ENCODE measurements at regions not wholly inside any gene's neighbourhood (a gene's known extent, or its start where the extent isn't known, plus 50 kb on each side); places are given as distances from the start of the nearest gene placed in this dataset.

DNA sequence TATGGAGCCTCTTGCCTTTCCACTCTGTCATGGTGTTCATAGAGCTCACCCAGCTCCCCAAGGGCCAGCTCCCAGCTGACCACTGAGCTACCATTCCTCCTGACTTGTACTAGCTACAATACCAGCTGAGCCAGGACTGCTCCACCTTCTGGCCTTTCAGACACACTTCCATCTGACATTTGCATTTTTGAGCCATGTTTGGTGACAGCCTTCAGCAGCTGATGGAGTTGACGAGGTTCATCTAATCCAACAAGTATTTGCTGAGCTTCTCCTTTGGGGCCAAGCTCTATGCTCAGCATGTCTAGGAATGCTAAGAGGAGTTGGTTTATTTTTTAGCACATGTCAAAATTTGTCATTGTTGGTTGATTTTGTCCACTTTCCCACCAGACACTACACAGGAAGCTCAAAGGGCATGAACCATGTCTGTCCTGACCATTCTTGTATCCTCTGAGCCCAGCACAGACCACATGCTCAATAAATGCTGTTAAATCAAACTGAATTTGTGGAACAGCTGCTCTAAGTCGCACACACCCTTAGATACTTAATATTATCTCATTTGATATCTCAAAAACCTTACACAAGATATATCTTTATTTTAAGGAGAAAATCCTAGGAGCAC lies 142.6 kb upstream of the PPARGC1A start:
- Histone ChIP-seq H3K9ac (ENCODE audit: low read depth, low read length) (no peak overlapping the region), H3K27me3 (ENCODE audit: insufficient read depth, low read length) (no peaks in the 10 kb centered on the region), H3K4me1 (ENCODE audit: insufficient read depth, low read length) (peaks cover 5% of the 10 kb centered on the region), H3K4me3 (ENCODE audit: low read length) (no peak overlapping the region), H3K27ac (ENCODE audit: low read length) (no peak overlapping the region), H3K36me3 (ENCODE audit: insufficient read depth, low read depth, low read length) (no peaks in the 10 kb centered on the region), H3K9me3 (ENCODE audit: insufficient read depth, low read depth, low read length) (no peaks in the 10 kb centered on the region)

DNA sequence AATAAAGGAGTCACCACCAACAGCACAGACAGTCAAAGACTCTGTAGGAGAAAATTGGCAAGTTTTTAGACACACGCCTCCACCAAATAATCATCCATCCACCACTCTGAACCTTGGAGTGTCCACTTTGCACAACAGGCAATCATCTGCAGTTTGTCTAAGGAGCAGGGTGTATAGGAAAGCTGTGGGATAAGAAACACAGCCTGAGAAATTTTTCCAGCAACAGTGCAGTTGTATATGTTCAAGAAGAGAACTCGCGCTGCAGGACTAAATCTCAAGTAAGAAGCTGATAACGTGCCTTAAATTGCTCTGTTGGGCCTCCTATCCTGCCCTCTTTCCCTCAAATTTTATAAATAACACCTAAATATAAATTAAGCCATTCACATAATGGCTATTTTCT lies 136.7 kb upstream of the PPARGC1A start:
- Histone ChIP-seq H3K4me3 (ENCODE audit: low read length) (no peak overlapping the region), H3K27me3 (ENCODE audit: insufficient read depth, low read length) (no peaks in the 10 kb centered on the region), H3K27ac (ENCODE audit: low read length) (no peak overlapping the region), H3K9me3 (ENCODE audit: insufficient read depth, low read depth, low read length) (no peaks in the 10 kb centered on the region), H3K36me3 (ENCODE audit: insufficient read depth, low read depth, low read length) (no peaks in the 10 kb centered on the region), H3K4me1 (ENCODE audit: insufficient read depth, low read length) (no peaks in the 10 kb centered on the region), H3K9ac (ENCODE audit: low read depth, low read length) (no peak overlapping the region)

GRCh38 chr4:24024605-24025004 lies 134.8 kb upstream of the PPARGC1A start:
- Histone ChIP-seq H3K4me3 (ENCODE audit: low read length) (no peak overlapping the region), H3K27ac (ENCODE audit: low read length) (no peak overlapping the region), H3K27me3 (ENCODE audit: insufficient read depth, low read length) (no peaks in the 10 kb centered on the region), H3K9ac (ENCODE audit: low read depth, low read length) (no peak overlapping the region), H3K36me3 (ENCODE audit: insufficient read depth, low read depth, low read length) (no peaks in the 10 kb centered on the region), H3K4me1 (ENCODE audit: insufficient read depth, low read length) (no peaks in the 10 kb centered on the region), H3K9me3 (ENCODE audit: insufficient read depth, low read depth, low read length) (no peaks in the 10 kb centered on the region)

- Histone ChIP-seq H3K9me3 (ENCODE audit: insufficient read depth, low read depth, low read length) (no peaks in the 10 kb centered on the region), H3K27me3 (ENCODE audit: insufficient read depth, low read length) (no peaks in the 10 kb centered on the region), H3K4me3 (ENCODE audit: low read length) (no peak overlapping the region), H3K9ac (ENCODE audit: low read depth, low read length) (no peak overlapping the region), H3K4me1 (ENCODE audit: insufficient read depth, low read length) (no peaks in the 10 kb centered on the region), H3K36me3 (ENCODE audit: insufficient read depth, low read depth, low read length) (no peaks in the 10 kb centered on the region), H3K27ac (ENCODE audit: low read length) (no peak overlapping the region)
These were observed 134.3 kb upstream of the PPARGC1A start for GRCh38 chr4:24024157-24024556.

GRCh38 chr4:24015782-24016181 lies 125.9 kb upstream of the PPARGC1A start:
- H3K27me3 ChIP-seq (ENCODE audit: insufficient read depth, low read length): no peaks in the 10 kb centered on the region
- H3K9ac ChIP-seq (ENCODE audit: low read depth, low read length): no peak overlapping the region
- H3K36me3 ChIP-seq (ENCODE audit: insufficient read depth, low read depth, low read length): no peaks in the 10 kb centered on the region
- H3K4me3 ChIP-seq (ENCODE audit: low read length): no peak overlapping the region
- H3K4me1 ChIP-seq (ENCODE audit: insufficient read depth, low read length): peaks cover 9% of the 10 kb centered on the region; the same call in 1 of the 2 replicates
- no peaks in the 10 kb centered on the region for H3K9me3 ChIP-seq (ENCODE audit: insufficient read depth, low read depth, low read length)
- H3K27ac ChIP-seq (ENCODE audit: low read length): no peak overlapping the region

- no peak overlapping the region for H3K27ac ChIP-seq (ENCODE audit: low read length)
- H3K36me3 ChIP-seq (ENCODE audit: insufficient read depth, low read depth, low read length): no peaks in the 10 kb centered on the region
- H3K27me3 ChIP-seq (ENCODE audit: insufficient read depth, low read length): no peaks in the 10 kb centered on the region
- peaks cover 15% of the 10 kb centered on the region; the same call in 1 of the 2 replicates for H3K4me1 ChIP-seq (ENCODE audit: insufficient read depth, low read length)
- no peaks in the 10 kb centered on the region for H3K9me3 ChIP-seq (ENCODE audit: insufficient read depth, low read depth, low read length)
- no peak overlapping the region for H3K4me3 ChIP-seq (ENCODE audit: low read length)
- H3K9ac ChIP-seq (ENCODE audit: low read depth, low read length): no peak overlapping the region
These were observed 124.0 kb upstream of the PPARGC1A start for GRCh38 chr4:24013668-24014422.

DNA sequence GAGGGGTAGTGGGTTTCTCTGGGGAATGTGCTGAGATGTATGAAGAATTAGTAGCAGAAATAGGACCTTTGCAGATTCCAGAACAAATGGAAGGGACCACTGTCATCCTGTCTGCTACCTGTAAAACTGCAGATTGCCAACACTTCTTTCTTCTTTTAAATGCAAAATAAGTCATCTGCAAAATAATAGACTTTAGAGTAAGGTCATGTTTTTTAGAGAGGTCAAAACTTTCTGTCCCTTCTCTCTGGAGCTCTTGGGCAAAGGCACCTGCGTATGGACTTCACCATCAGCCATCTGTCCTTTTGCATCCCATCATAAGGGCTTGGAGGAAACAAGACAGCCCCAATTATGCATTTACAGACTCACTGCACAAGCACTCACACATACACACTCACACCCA lies 121.1 kb upstream of the PPARGC1A start:
- H3K4me3 ChIP-seq (ENCODE audit: low read length): no peak overlapping the region
- H3K4me1 ChIP-seq (ENCODE audit: insufficient read depth, low read length): peaks cover 15% of the 10 kb centered on the region
- no peak overlapping the region for H3K27ac ChIP-seq (ENCODE audit: low read length)
- H3K36me3 ChIP-seq (ENCODE audit: insufficient read depth, low read depth, low read length): no peaks in the 10 kb centered on the region
- no peaks in the 10 kb centered on the region for H3K27me3 ChIP-seq (ENCODE audit: insufficient read depth, low read length)
- no peaks in the 10 kb centered on the region for H3K9me3 ChIP-seq (ENCODE audit: insufficient read depth, low read depth, low read length)
- no peak overlapping the region for H3K9ac ChIP-seq (ENCODE audit: low read depth, low read length)

DNA sequence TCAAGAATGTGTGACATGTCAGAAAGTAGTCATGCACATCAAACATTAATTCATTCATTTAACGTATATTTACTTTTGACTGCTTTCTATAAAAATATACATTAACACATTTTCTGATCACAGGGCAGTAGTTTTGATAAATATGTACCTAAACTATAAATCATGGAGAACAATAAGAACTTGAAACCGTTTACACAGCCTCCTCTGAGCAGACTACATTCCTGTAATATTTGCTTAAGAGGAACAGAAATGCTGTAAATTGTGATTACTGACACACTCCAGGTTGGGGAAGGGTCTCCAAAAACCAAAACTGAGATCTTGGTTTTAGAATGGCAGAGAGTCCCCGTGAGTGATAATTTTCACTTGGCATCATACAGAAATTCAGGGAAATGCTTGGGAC lies 120.7 kb upstream of the PPARGC1A start:
- Histone ChIP-seq H3K36me3 (ENCODE audit: insufficient read depth, low read depth, low read length) (no peaks in the 10 kb centered on the region), H3K4me3 (ENCODE audit: low read length) (no peak overlapping the region), H3K9me3 (ENCODE audit: insufficient read depth, low read depth, low read length) (no peaks in the 10 kb centered on the region), H3K9ac (ENCODE audit: low read depth, low read length) (no peak overlapping the region), H3K4me1 (ENCODE audit: insufficient read depth, low read length) (peaks cover 15% of the 10 kb centered on the region), H3K27me3 (ENCODE audit: insufficient read depth, low read length) (no peaks in the 10 kb centered on the region), H3K27ac (ENCODE audit: low read length) (no peak overlapping the region)

DNA sequence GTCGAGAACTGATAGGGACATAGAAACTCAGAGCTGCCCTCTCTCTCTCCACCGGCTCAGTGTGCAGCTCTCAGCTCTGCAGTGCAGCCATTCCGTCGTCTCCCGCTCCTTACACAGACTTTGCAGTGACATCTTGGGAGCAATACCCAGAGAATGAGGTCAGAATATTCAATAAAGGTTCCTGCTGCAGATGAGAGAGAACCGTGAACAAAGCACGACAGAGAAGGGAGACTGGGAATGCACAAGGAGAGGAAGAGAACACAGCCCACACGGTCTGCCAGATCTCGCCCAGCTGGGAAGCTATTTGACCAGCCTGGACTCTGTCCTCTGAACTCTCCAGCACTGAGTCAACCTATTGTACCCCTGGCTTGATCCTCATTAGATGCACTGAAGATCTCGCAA lies 118.0 kb upstream of the PPARGC1A start:
- no peak overlapping the region for H3K27ac ChIP-seq (ENCODE audit: low read length)
- peaks cover 25% of the 10 kb centered on the region for H3K4me1 ChIP-seq (ENCODE audit: insufficient read depth, low read length)
- no peaks in the 10 kb centered on the region for H3K36me3 ChIP-seq (ENCODE audit: insufficient read depth, low read depth, low read length)
- H3K9me3 ChIP-seq (ENCODE audit: insufficient read depth, low read depth, low read length): no peaks in the 10 kb centered on the region
- H3K9ac ChIP-seq (ENCODE audit: low read depth, low read length): no peak overlapping the region
- no peaks in the 10 kb centered on the region for H3K27me3 ChIP-seq (ENCODE audit: insufficient read depth, low read length)
- H3K4me3 ChIP-seq (ENCODE audit: low read length): no peak overlapping the region

GRCh38 chr4:24006269-24006668 lies 116.4 kb upstream of the PPARGC1A start:
- Histone ChIP-seq H3K9ac (ENCODE audit: low read depth, low read length) (no peak overlapping the region), H3K4me3 (ENCODE audit: low read length) (no peak overlapping the region), H3K27me3 (ENCODE audit: insufficient read depth, low read length) (no peaks in the 10 kb centered on the region), H3K9me3 (ENCODE audit: insufficient read depth, low read depth, low read length) (no peaks in the 10 kb centered on the region), H3K36me3 (ENCODE audit: insufficient read depth, low read depth, low read length) (no peaks in the 10 kb centered on the region), H3K4me1 (ENCODE audit: insufficient read depth, low read length) (peaks cover 26% of the 10 kb centered on the region), H3K27ac (ENCODE audit: low read length) (no peak overlapping the region)

GRCh38 chr4:24003926-24004325 lies 114.1 kb upstream of the PPARGC1A start:
- no peak overlapping the region for H3K27ac ChIP-seq (ENCODE audit: low read length)
- no peaks in the 10 kb centered on the region for H3K9me3 ChIP-seq (ENCODE audit: insufficient read depth, low read depth, low read length)
- H3K4me3 ChIP-seq (ENCODE audit: low read length): no peak overlapping the region
- H3K36me3 ChIP-seq (ENCODE audit: insufficient read depth, low read depth, low read length): no peaks in the 10 kb centered on the region
- H3K4me1 ChIP-seq (ENCODE audit: insufficient read depth, low read length): peaks cover 15% of the 10 kb centered on the region
- no peaks in the 10 kb centered on the region for H3K27me3 ChIP-seq (ENCODE audit: insufficient read depth, low read length)
- no peak overlapping the region for H3K9ac ChIP-seq (ENCODE audit: low read depth, low read length)

DNA sequence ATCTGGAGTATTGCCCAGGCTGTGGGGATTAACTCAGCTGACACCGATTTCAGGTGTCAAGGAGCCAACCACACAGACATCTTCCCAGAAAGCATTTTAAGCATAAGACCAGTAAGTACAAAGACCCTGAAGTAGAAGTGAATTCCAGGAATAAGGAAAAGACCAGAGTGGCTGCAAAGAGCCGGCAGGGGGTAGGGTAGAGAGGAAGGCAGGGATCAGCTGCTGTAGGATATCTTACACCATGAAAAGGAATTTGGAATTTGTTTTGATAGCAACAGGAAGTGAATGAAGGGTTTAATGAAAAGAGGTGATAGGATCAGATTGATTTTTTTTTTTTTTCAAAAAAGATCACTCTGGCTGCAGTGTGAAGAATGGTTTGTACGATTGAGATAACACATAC lies 113.6 kb upstream of the PPARGC1A start:
- no peak overlapping the region for H3K27ac ChIP-seq (ENCODE audit: low read length)
- no peak overlapping the region for H3K4me3 ChIP-seq (ENCODE audit: low read length)
- no peak overlapping the region for H3K9ac ChIP-seq (ENCODE audit: low read depth, low read length)
- peaks cover 15% of the 10 kb centered on the region for H3K4me1 ChIP-seq (ENCODE audit: insufficient read depth, low read length)
- no peaks in the 10 kb centered on the region for H3K27me3 ChIP-seq (ENCODE audit: insufficient read depth, low read length)
- H3K36me3 ChIP-seq (ENCODE audit: insufficient read depth, low read depth, low read length): no peaks in the 10 kb centered on the region
- H3K9me3 ChIP-seq (ENCODE audit: insufficient read depth, low read depth, low read length): no peaks in the 10 kb centered on the region
